Activated naive CD4-positive, alpha-beta T cell (primary cell): ENCODE measurements at regions not wholly inside any gene's neighbourhood (a gene's known extent, or its start where the extent isn't known, plus 50 kb on each side); places are given as distances from the start of the nearest gene placed in this dataset.

Experiments used
- DNase-seq, 4 experiments: peaks; one replicate each; lab custom pipeline; 2025; lab: John Stamatoyannopoulos, UW

- DNase-seq = no peak
Measured at GRCh38 chr13:21757763-21758162, 86.9 kb downstream of the FGF9 start.

- DNase-seq = no peak
Measured at GRCh38 chr13:21758441-21758840, 87.6 kb downstream of the FGF9 start.

DNA sequence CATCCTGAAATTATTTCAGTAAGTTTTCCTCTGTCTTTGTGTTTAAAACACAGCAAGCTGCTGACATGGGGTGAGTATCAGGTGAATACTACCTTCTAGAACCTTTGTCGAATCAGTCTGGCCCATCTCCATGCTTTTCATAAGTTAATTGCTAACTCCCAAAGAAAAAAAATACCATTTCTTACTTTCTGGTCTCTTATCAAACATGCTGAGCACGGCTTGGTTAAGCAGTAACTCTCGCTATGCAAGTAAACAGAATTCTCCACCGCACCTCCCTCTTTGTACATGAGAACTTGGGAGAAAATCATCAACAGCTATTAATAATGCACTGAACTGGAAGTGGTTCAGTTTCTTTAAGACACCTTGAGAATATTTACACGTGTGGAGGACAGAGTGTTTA is 88.6 kb downstream of the FGF9 start:
- no peak for DNase-seq

- no peak for DNase-seq
Measured at GRCh38 chr13:21759911-21760310, 89.0 kb downstream of the FGF9 start.

GRCh38 chr13:21761770-21762169 is 90.9 kb downstream of the FGF9 start:
- DNase-seq = no peak

DNA sequence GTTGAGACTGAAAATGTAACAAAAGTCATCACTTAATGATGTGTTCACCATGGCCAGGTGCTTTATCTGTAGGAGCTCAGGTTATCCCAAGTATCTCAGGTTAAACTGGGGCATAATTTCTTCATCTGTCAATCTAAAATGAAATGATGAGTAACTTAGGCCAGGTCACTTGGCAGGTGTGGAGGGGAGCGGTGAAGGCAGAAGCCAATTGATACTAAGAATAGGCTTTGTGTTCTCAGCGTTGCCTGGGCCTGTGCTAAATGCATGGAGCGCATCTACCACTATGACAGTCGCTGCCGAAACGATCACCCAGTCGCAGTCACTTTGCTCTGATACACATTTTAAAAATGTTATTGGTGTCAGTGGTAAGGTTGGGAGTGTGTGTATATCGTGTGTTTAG is 91.6 kb downstream of the FGF9 start:
- no peak for DNase-seq

- DNase-seq = no peak
Measured at GRCh38 chr13:21767032-21767431, 96.2 kb downstream of the FGF9 start.

GRCh38 chr13:21771075-21771474 is 100.2 kb downstream of the FGF9 start:
- no peak for DNase-seq

- DNase-seq = no peak
Measured at GRCh38 chr13:21777166-21777565, 106.3 kb downstream of the FGF9 start.

- no peak for DNase-seq
Measured at GRCh38 chr13:21777813-21778212, 106.9 kb downstream of the FGF9 start.

DNA sequence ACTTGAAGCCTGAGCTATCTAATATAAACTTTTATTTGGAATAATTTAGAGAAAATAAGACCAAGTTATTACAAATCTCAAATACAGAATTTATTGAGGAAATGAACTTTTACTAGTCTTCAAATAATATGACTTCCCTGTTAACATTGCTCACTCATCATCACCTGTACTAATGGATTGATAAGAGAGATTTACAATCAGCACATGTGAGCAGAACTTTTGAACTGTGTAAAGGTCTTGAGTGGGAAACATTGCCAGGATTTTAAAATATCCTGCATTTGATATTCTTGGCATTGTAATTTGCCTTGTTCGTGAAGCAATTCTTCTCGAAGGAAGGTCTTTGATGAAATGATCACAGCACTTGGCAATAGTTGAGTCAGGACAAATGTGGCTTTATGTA is 111.9 kb downstream of the FGF9 start:
- no peak for DNase-seq

- no peak for DNase-seq
Measured at GRCh38 chr13:21785990-21786389, 115.1 kb downstream of the FGF9 start.

- no peak for DNase-seq
Measured at GRCh38 chr13:21796066-21796465, 125.2 kb downstream of the FGF9 start.

DNA sequence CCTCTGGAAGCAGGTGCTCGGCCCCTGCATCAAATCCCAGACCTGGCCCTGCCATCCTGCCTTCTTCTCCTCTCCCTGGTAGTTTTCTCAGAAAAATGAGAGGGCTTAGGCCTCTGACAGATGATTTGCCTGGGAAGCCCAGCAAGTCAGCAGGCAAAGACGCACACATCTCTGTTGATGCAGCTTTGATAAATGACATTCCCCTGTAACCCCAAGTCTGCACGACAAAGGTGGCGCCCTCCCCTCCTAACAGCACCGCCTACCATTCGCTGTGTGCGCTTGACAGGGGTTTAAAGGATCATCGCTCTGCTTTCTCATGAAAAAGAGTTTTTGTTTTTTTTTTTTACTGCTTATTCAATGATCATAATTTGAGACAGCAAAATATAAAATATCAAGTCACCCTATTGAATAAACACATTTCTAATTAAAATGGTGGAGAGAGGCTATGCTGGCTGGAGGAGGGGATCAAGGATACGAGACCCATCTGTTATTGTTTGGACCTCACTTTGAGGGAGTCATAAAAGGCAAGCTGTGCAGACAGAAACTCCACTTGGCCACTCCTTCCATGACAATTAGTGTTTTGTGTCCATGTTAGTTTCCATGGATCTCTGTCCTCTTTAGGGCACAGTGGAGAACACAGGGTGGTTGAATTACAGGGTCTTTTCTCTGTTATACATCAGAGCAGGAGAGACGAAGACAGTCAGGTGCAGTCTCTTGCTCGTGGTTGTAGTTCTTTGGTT is 126.1 kb downstream of the FGF9 start:
- DNase-seq = no peak

- no peak for DNase-seq
Measured at GRCh38 chr13:21797736-21798135, 126.9 kb downstream of the FGF9 start.

DNA sequence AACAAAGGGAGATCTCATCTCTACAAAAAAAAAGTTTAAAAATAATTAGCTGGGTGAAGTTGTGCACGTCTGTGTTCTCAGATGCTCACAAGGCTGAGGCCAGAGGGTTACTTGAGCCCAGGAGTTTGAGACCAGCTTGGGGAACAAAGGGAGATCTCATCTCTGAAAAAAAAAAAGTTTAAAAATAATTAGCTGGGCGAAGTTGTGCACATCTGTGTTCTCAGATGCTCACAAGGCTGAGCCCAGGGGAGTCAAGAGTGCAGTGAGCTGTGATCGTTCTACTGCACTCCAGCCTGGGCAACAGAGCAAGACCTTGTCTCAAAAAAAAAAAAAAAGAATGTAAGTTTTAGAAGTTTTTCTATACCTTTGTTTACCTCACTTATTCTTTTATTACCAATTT is 127.3 kb downstream of the FGF9 start:
- no peak for DNase-seq

DNA sequence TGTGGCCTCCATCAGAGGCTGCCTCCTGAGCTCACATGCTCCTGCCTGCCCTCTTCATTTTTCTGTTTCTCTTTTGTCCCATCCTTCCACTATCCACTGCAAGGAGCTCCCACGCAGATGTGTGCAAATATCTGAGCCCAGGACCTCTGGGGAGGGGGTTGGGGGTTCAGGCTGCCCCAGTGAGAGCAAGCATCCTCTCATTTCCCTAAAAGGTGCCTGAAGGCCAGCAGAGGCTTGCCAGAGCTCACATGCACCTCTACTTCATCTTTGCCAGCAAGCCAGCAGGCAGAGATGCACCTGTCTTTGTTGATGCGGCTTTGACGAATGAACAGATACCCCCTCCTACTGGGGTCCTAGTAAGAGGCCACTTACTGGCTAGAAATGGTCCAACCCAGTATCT is 128.8 kb downstream of the FGF9 start:
- DNase-seq = no peak

GRCh38 chr13:21800837-21801616 is 130.2 kb downstream of the FGF9 start:
- DNase-seq = no peak

DNA sequence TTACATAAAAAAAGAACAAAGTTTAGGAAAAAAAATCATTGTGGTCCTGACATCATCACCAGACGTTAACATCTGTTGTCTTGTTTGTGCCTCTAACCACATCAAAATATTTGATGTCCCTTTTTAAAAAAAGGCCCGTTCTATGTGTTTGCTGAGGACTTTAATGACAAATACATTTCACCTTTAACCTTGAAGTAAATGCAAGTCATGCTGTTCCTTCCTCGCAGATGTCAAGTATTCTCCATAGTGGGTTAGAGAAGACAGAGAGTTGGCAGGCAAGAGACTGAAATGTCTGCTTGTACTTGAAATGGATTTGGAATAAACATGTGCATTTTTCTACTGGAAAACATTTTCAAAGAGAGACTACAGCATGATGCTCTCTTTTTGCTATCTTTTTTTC is 134.9 kb downstream of the FGF9 start:
- no peak for DNase-seq

DNA sequence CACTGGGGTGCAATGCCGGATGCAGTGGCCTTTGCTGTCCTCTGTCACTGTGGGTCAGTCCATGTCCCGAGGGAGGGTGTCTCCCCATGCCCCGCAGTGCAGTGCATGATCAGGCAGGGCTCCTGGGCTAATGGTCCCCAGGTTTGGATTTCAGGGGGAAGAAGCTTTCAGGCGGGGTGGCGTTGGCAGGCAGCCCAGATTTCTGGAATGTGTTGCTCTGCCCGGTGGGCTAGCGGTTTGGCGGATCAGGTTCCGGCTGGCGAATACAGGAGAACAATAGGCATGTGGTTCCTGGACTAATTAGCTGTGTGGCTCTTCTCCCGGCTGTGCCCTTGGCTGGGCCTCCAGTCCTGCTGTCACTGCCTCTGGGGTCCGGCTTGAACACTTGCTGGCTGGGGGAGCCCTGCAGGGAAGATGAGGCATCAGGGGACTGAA is 141.3 kb downstream of the FGF9 start:
- DNase-seq = no peak

DNA sequence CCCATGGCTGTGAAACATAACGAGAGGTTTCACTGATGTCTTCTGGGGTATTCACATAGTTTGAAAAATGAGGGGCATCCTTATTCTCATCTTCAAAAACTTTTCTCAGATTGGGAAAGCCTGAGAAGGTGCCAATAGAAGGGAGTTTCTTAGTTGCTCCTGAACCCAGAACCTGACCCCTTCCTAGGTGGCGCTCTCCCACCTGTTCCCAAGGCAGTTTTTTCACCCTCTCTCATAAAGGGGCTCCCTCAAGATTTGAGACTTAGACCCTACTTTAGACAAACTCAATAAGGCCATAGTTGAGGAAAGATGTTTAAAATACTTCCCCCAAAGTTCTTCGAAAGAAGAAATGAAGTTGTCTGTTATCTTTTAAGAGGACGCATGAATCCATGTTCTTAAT is 142.2 kb downstream of the FGF9 start:
- DNase-seq = no peak

DNA sequence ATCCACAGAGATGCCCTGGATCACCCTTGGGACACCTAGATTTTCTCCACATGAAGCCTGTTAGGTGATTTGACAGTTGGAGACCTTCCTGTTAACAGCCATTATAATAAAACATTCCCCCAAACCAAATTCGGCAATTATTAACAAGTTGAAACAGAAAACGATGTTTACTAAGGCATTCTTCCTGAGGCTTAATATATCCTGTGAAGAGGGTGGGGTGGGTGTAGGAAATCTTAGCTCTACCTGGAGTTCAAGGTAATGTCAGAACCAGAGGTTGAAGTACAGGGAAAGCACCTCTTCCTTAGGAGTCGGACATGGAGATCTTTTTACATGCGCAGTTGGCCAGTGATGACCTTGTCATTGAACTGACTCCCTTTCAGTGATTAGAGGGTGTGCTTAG is 143.0 kb downstream of the FGF9 start:
- DNase-seq = no peak

- no peak for DNase-seq
Measured at GRCh38 chr13:21814604-21815003, 143.7 kb downstream of the FGF9 start.

- no peak for DNase-seq
Measured at GRCh38 chr13:21817878-21818277, 147.0 kb downstream of the FGF9 start.
